Fibroblast of lung (primary cell): ENCODE measurements at regions not wholly inside any gene's neighbourhood (a gene's known extent, or its start where the extent isn't known, plus 50 kb on each side); places are given as distances from the start of the nearest gene placed in this dataset.
"Not testable (repeated sequence)": the region's sequence is repeated elsewhere in the genome, so short reads cannot be mapped to it uniquely, and the experiment has no call there.

Experiments
- EZH2 ChIP-seq: IDR thresholded peaks from 2 replicates; pipeline ENCODE4 v1.5.1; 2012; ENCODE audit warnings: low read length, control low read depth, mild to moderate bottlenecking; ENCODE audit errors: missing control alignments
- TF ChIP-seq, protein P1 (sequence below), 2 donors: IDR thresholded peaks in 1 of 2; conservative IDR thresholded peaks in 1 of 2; 1 replicate in 1 of 2; 2 replicates in 1 of 2; pipeline ENCODE4 v1.5.1; 2011 to 2012; ENCODE audit warnings: low read length in 2 of 2, control low read depth in 1 of 2, inconsistent platforms in 1 of 2, low read depth in 1 of 2, mild to moderate bottlenecking in 1 of 2

DNA sequence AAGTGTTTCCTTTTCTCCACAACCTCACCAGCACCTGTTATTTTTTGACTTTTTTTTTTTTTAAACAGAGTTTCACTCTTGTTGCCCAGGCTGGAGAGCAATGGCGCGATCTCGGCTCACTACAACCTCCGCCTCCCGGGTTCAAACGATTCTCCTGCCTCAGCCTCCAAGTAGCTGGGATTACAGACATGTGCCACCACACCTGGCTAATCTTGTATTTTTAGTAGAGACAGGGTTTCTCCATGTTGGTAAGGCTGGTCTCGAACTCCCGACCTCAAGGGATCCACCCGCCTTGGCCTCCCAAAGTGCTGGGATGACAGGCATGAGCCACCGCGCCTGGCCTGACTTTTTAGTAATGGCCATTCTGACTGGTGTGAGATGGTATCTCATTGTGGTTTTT, 123.2 kb upstream of the CCND2 start:
- TF ChIP-seq, protein P1, sequence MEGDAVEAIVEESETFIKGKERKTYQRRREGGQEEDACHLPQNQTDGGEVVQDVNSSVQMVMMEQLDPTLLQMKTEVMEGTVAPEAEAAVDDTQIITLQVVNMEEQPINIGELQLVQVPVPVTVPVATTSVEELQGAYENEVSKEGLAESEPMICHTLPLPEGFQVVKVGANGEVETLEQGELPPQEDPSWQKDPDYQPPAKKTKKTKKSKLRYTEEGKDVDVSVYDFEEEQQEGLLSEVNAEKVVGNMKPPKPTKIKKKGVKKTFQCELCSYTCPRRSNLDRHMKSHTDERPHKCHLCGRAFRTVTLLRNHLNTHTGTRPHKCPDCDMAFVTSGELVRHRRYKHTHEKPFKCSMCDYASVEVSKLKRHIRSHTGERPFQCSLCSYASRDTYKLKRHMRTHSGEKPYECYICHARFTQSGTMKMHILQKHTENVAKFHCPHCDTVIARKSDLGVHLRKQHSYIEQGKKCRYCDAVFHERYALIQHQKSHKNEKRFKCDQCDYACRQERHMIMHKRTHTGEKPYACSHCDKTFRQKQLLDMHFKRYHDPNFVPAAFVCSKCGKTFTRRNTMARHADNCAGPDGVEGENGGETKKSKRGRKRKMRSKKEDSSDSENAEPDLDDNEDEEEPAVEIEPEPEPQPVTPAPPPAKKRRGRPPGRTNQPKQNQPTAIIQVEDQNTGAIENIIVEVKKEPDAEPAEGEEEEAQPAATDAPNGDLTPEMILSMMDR (conservative IDR thresholded peaks at IDR 0.05 in 1 of 2, IDR thresholded peaks at IDR 0.05 in 1 of 2; ENCODE audit: low read depth in 1 of 2, low read length in 2 of 2), result not testable (repeated sequence)
- not testable (repeated sequence) for TF ChIP-seq EZH2
